GM18861 (cell line): ENCODE measurements at regions not wholly inside any gene's neighbourhood (a gene's known extent, or its start where the extent isn't known, plus 50 kb on each side); places are given as distances from the start of the nearest gene placed in this dataset.

Experiments
- ATAC-seq: cut with Tn5 transposase; IDR thresholded peaks from one replicate; pipeline ENCODE4 v1.9.1; 2021; ENCODE audit not compliant: unreplicated experiment

DNA sequence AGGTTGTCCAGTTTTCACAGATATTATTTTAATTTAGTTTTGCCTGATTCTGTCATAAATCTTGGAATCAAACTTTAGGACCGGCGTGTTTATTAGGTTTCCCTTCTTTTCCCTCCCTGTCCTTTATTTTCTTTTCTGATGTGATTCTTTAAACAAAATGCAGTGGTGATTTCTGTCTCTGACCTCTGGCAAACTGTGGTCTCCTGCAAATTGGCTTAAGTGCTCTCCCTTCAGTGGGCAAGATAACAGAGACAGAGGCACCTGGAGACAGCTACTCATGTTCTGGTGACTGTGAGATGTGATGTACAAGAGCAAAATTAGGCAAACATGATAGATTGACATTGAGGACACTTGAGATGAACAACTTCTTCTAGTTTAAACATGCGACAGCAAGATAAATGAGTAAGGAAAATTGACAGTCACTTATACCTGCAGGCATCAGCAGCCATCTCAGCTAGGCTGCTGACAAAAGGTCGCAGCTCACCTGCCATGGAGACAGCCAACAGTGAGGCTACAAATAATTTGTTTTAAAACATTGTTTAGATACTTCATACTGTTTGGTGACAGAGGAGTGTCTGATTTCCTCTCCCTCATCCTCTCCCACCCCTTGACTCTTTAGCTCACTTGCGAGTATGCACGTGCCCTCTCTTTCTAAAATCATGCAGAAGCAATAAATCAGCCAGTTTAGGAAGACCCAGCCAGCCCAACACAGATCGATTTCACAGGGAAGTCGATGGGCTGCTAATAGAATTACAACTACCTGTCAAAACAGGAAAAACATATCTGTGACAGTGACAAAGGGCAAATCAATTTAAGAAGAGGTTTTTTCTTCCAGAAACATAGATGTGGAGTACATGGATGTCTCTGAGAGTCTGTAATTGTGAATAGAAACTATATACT lies 63.4 kb upstream of the MAP3K7 start:
- ATAC-seq = no peak

DNA sequence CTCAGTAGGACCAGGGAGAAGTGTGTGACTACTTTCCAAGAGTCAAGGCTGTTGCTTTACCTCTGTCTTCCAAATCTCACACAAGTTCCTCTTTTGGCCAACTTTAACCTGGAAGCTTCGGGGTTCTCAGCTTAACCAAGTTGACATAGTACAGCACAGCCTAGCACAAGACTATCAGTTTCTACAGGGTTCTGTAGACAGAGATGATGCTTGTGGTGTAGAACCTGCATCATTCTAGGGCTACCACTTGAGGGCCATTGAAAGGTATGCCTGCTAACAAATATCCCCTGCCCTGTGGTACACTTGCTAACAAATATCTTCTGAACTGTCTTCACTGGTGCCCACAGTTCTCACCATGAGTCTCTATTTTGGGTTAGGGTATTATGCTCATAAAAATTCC lies 62.0 kb upstream of the MAP3K7 start:
- no peak for ATAC-seq

DNA sequence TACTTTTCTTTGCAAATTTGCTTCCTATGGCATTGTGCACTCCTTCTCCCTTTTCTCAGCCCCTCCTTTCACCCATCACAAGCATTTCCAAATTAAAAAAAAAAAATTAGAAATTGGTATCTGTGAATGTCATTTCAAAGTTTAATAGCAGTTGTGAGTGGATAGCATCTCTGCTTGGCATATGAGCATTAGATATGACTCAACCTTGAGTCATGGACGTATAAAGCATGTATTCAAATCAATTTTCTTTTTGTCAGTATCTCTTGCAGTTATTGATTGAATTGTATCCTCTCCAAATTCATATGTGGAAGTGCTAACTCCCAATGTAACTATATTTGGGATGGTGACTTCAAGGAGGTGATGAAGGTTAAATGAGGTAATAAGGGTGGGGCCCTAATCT lies 60.1 kb upstream of the MAP3K7 start:
- ATAC-seq = no peak

DNA sequence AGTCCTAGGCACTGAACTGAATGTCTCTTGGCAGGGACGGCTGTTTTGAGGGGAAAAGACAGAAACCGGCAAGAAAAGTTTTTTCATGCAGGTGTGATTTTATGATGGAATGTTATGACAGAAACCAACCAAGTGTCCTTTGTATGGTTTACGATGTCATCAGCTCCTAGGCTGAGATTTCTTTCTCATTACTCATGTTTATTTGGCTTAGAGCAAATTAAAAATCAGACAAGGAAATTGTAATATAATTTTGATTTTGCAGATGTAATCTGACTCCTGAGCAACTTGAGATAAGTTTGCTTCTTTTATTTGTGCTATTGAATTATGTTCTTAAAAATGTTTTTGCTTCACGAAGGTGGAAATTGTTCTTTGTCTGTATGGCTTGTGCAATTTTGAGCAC lies 58.8 kb upstream of the MAP3K7 start:
- ATAC-seq = no peak

DNA sequence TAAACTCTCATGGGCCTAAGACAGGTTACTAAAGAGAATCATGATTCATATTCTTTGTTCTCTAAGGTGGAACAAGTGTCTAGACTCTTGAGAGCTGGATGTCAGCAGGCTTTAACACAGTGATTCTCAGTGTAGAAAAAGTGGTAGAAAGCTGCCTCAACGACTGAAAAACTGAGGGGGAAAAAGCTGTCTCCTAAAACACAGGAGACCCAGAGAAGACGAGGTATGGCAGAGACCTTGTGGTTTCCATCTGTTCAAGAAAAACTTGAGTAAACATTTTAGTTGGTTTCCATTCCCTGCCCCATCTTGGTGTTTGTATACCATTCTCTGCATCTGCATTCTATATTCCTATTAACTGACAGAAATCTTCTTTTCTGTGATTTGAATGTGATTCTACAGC lies 57.6 kb upstream of the MAP3K7 start:
- ATAC-seq = no peak

DNA sequence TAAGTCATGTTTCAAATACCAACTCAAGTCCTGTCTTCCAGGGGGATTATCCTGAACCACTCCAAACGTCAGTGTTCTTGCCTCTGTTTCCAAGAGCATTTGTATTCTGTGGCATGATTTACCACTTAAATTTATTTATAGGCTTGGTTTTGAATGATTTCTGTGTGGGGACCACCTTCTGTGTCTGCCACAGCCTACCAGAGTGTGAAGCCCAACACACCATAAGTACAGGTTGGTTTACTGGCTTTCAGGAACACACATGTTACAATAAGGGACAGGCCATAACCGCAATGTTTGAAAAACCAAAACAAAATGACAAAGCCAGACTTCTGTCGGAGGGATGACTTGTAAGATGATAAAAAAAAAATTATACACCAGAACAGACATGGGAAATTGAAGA lies 56.5 kb upstream of the MAP3K7 start:
- ATAC-seq = no peak

DNA sequence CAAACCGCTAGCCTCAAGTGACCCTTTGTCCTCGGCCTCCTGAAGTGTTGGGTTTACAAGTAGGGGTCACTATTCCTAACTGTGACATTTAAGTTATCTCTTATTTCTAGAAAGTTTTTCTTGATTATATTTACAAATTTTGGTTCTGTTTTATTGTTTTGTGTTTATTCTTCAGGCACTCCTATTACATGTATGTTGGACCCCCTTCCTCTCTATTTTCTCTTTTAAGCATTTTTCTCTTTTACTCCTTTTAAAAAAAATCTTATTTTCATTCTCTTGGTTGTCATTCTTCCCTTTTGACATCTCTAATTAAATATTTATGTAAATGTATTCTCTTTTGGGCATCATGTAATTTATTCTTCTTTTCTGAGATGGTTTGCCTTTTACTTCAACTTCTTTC lies 50.4 kb upstream of the MAP3K7 start:
- no peak for ATAC-seq
